Neuronal stem cell (in vitro differentiated cells): ENCODE measurements at regions not wholly inside any gene's neighbourhood (a gene's known extent, or its start where the extent isn't known, plus 50 kb on each side); places are given as distances from the start of the nearest gene placed in this dataset.

ENCODE experiments used
- DNase-seq: peaks from one replicate; pipeline ENCODE4 v3.0.0-alpha.2; 2013; ENCODE audit warnings: low spot score
- H2AFZ ChIP-seq: one replicate; pipeline ENCODE4 v1.6.1; 2013; ENCODE audit warnings: mild to moderate bottlenecking, low read length, inconsistent platforms
- H2AK5ac ChIP-seq: 2 replicates; pipeline ENCODE4 v1.6.1; 2013; ENCODE audit warnings: low read depth, mild to moderate bottlenecking, inconsistent platforms, low read length, moderate library complexity, mixed read lengths
- H2BK120ac ChIP-seq: 2 replicates; pipeline ENCODE4 v1.6.1; 2013; ENCODE audit warnings: low read depth, mild to moderate bottlenecking, inconsistent platforms, low read length, moderate library complexity, mixed read lengths
- H2BK12ac ChIP-seq: one replicate; pipeline ENCODE4 v1.6.1; 2013; ENCODE audit warnings: low read length, inconsistent platforms
- H2BK15ac ChIP-seq: 2 replicates; pipeline ENCODE4 v1.6.1; 2013; ENCODE audit warnings: mild to moderate bottlenecking, low read length, inconsistent platforms, mixed read lengths
- H2BK5ac ChIP-seq: one replicate; pipeline ENCODE4 v1.6.1; 2013; ENCODE audit warnings: inconsistent platforms, mild to moderate bottlenecking, low read length, moderate library complexity
- H3K14ac ChIP-seq: one replicate; pipeline ENCODE4 v1.6.1; 2013; ENCODE audit warnings: low read length, inconsistent platforms
- H3K18ac ChIP-seq: 2 replicates; pipeline ENCODE4 v1.6.1; 2013; ENCODE audit warnings: low read length, inconsistent platforms
- H3K23ac ChIP-seq: 2 replicates; pipeline ENCODE4 v1.6.1; 2013; ENCODE audit warnings: low read depth, mild to moderate bottlenecking, mixed read lengths, low read length, inconsistent platforms; ENCODE audit not compliant: poor library complexity
- H3K27ac ChIP-seq: replicated peaks from 3 replicates; pipeline ENCODE4 v1.5.1; 2013; ENCODE audit warnings: low read length, inconsistent platforms
- H3K27me3 ChIP-seq, 3 experiments: 2 replicates each; pipeline ENCODE4 v1.6.1; 2013; ENCODE audit warnings: low read length in 3 of 3, mild to moderate bottlenecking in 2 of 3, inconsistent platforms in 1 of 3, low read depth in 1 of 3, mixed read lengths in 1 of 3, moderate library complexity in 1 of 3; ENCODE audit not compliant: control insufficient read depth in 3 of 3, insufficient read depth in 3 of 3
- H3K36me3 ChIP-seq, 2 donors: replicated peaks in 1 of 2; 2 replicates each; pipeline ENCODE4 v1.6.1; 2013; ENCODE audit warnings: low read length in 2 of 2; ENCODE audit not compliant: control insufficient read depth in 2 of 2, insufficient read depth in 2 of 2
- H3K4ac ChIP-seq: 2 replicates; pipeline ENCODE4 v1.6.1; 2013; ENCODE audit warnings: inconsistent platforms, mild to moderate bottlenecking, low read length, moderate library complexity
- H3K4me1 ChIP-seq, 2 donors: 1 replicate in 1 of 2; 2 replicates in 1 of 2; pipeline ENCODE4 v1.6.1; 2013; ENCODE audit warnings: low read length in 2 of 2, low read depth in 1 of 2; ENCODE audit not compliant: control insufficient read depth in 2 of 2, insufficient read depth in 1 of 2
- H3K4me2 ChIP-seq: one replicate; pipeline ENCODE4 v1.6.1; 2013; ENCODE audit warnings: mild to moderate bottlenecking, low read length, inconsistent platforms; ENCODE audit not compliant: insufficient read depth, poor library complexity, severe bottlenecking
- H3K4me3 ChIP-seq, 2 donors: 2 replicates each; pipeline ENCODE4 v1.5.1; 2013; ENCODE audit warnings: low read length in 2 of 2, mild to moderate bottlenecking in 2 of 2, inconsistent platforms in 1 of 2, moderate library complexity in 1 of 2
- H3K79me1 ChIP-seq: one replicate; pipeline ENCODE4 v1.6.1; 2013; ENCODE audit warnings: low read depth, mild to moderate bottlenecking, inconsistent platforms, low read length, moderate library complexity
- H3K9ac ChIP-seq: one replicate; pipeline ENCODE4 v1.6.1; 2013; ENCODE audit warnings: mild to moderate bottlenecking, low read depth, low read length, inconsistent platforms; ENCODE audit not compliant: poor library complexity
- H3K9me3 ChIP-seq, 2 donors: replicated peaks in 1 of 2; 2 replicates each; pipeline versions ENCODE3 to v1.6.1; 2013; ENCODE audit warnings: low read length in 2 of 2, mild to moderate bottlenecking in 2 of 2, inconsistent platforms in 1 of 2, low read depth in 1 of 2, mixed read lengths in 1 of 2, moderate library complexity in 1 of 2; ENCODE audit not compliant: control insufficient read depth in 2 of 2, insufficient read depth in 1 of 2
- H4K8ac ChIP-seq: one replicate; pipeline ENCODE4 v1.6.1; 2013; ENCODE audit warnings: low read depth, mild to moderate bottlenecking, inconsistent platforms, low read length, moderate library complexity
- H4K91ac ChIP-seq: one replicate; pipeline ENCODE4 v1.6.1; 2013; ENCODE audit warnings: low read length, low read depth, mild to moderate bottlenecking, inconsistent platforms; ENCODE audit not compliant: poor library complexity
- WGBS, 2 donors: extraction: QIAGEN DNeasy Blood & Tissue Kit; methylation state at CpG; one replicate each; pipeline ENCODE4 v1.1.7; 2013; ENCODE audit warnings: missing lambda C conversion rate in 2 of 2, mixed read lengths in 1 of 2; ENCODE audit not compliant: insufficient read length in 2 of 2, insufficient replicate concordance in 1 of 2; ENCODE audit errors: extremely low coverage in 2 of 2; 5-methylcytosine and 5-hydroxymethylcytosine counted together

DNA sequence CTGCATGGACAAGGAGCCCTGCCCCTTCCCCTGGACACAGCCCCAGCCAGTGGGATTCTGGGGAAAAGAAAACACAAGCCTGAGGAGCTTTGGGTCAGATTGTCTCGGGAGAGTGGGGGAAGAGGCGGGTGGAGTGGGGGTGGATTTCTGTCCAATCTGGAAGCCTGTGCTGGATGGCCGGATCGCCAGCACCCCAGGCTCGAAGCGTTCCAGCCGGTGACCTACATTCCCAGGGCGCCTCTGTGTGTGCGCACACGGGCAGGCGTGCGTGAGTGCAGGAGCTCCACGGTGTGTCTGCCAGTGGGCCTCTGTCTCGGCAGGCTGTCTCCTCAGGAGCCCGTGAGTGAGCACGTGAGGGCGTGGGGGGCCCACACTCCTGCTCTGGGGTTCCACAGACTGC is 74.3 kb upstream of the DAB2IP start:
- H4K8ac ChIP-seq, result no peak overlapping the region
- no peak overlapping the region for H3K27ac ChIP-seq
- H2BK15ac ChIP-seq, result peak overlapping the region; percentile 91
- peak overlapping the region; percentile 13 for H2AK5ac ChIP-seq
- no peak overlapping the region for H2BK5ac ChIP-seq
- peak overlapping the region; percentile 91 for H3K18ac ChIP-seq
- no peak overlapping the region for H2BK120ac ChIP-seq
- H3K4me1 ChIP-seq, result peaks cover 11 to 28% of the 10 kb centered on the region in 2 donors
- H2AFZ ChIP-seq, result no peak overlapping the region
- DNase-seq, result no peak
- peaks cover 0 to 57% (median 0%) of the 10 kb centered on the region in 3 experiments for H3K27me3 ChIP-seq
- no CpG with 5 or more reads among the region's 17 CpGs for WGBS, 2 donors
- H3K4me2 ChIP-seq, result no peak overlapping the region
- no peak overlapping the region for H3K9ac ChIP-seq
- H3K9me3 ChIP-seq, result no peaks in the 10 kb centered on the region
- H3K14ac ChIP-seq, result no peak overlapping the region
- no peak overlapping the region for H3K4me3 ChIP-seq
- H3K4ac ChIP-seq, result no peak overlapping the region
- no peaks in the 10 kb centered on the region for H3K79me1 ChIP-seq
- H3K36me3 ChIP-seq, result no peaks in the 10 kb centered on the region
- H3K23ac ChIP-seq, result no peak overlapping the region
- H4K91ac ChIP-seq, result peak overlapping the region; percentile 30
- peak overlapping the region; percentile 76 for H2BK12ac ChIP-seq

- Histone ChIP-seq H3K4me1 (peaks cover 15 to 31% of the 10 kb centered on the region in 2 donors), H3K14ac (peak overlapping the region; percentile 66), H3K9ac (no peak overlapping the region), H3K4me3 (no peak overlapping the region), H2BK5ac (no peak overlapping the region), H4K8ac (no peak overlapping the region), H3K18ac (peak overlapping the region; percentile 91), H2BK15ac (peak overlapping the region; percentile 91), H3K27me3 (peaks cover 0 to 57% (median 0%) of the 10 kb centered on the region in 3 experiments), H2BK120ac (no peak overlapping the region), H3K9me3 (no peaks in the 10 kb centered on the region), H4K91ac (no peak overlapping the region), H3K27ac (no peak overlapping the region), H3K4ac (no peak overlapping the region), H2BK12ac (no peak overlapping the region), H3K4me2 (no peak overlapping the region), H3K79me1 (no peaks in the 10 kb centered on the region), H2AFZ (no peak overlapping the region), H2AK5ac (peak overlapping the region; percentile 88), H3K36me3 (no peaks in the 10 kb centered on the region), H3K23ac (peak overlapping the region; percentile 34)
- no peak for DNase-seq
- WGBS, 2 donors, result no CpG with 5 or more reads among the region's 7 CpGs
Observed at GRCh38 chr9:121577572-121577971, 73.9 kb upstream of the DAB2IP start.

DNA sequence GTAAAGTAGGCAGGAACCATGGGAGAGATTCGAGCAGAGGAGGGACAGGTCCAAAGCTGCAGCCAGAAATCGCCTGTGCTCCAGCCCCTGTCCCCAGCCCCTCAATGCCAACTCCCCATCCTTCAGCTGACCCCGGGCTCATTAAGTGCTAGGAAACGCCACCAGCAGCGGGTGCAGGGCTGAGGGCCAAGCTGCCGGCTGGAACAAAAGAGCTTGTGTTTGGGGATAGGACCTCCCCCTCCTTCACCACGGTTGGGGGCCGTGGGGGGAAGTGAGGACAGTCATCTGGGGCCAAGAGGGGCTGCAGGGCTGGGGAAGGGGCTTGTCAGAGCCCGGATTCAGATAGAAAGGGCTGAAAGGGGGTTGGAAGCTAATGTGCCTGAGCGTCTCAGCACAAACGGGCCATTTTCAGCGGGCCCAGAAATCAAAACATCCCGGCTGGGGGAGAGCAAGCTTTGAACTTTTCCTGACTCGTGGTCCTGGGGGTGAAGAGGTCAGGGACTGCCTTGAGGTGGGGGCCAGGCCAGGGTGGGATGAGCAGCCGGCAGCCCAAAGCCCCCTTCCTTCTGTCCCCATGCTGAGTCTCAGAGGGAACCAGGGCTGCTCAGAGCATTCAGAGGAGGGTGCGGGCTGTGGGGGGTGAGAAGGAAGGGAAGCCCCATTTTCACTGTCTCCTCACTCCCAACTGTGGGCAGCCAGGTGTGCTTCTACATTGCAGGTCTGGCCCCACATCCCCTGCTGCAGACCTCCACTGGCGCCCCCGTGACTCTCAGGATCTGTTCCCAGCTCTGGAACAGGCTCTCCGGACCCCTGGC is 69.4 kb upstream of the DAB2IP start:
- H4K91ac ChIP-seq, result no peak overlapping the region
- peak overlapping the region; percentile 56 for H2BK15ac ChIP-seq
- peaks cover 0 to 49% (median 0%) of the 10 kb centered on the region in 3 experiments for H3K27me3 ChIP-seq
- peaks cover 11 to 13% of the 10 kb centered on the region in 2 donors for H3K4me1 ChIP-seq
- no peak overlapping the region for H3K23ac ChIP-seq
- no peak overlapping the region for H3K14ac ChIP-seq
- H3K4me2 ChIP-seq, result no peak overlapping the region
- peak; percentile 30 for DNase-seq
- no peak overlapping the region for H3K9ac ChIP-seq
- peak overlapping the region; percentile 2 for H3K27ac ChIP-seq
- H3K4me3 ChIP-seq, result no peak overlapping the region
- H2AFZ ChIP-seq, result peak overlapping the region; percentile 91
- H2AK5ac ChIP-seq, result peak overlapping the region; percentile 42
- H3K18ac ChIP-seq, result peak overlapping the region; percentile 92
- H3K9me3 ChIP-seq, result no peaks in the 10 kb centered on the region
- no peaks in the 10 kb centered on the region for H3K36me3 ChIP-seq
- WGBS, 2 donors, result no CpG with 5 or more reads among the region's 19 CpGs
- no peak overlapping the region for H4K8ac ChIP-seq
- H2BK120ac ChIP-seq, result no peak overlapping the region
- no peaks in the 10 kb centered on the region for H3K79me1 ChIP-seq
- H2BK5ac ChIP-seq, result no peak overlapping the region
- H3K4ac ChIP-seq, result no peak overlapping the region
- no peak overlapping the region for H2BK12ac ChIP-seq

- Histone ChIP-seq H3K4me1 (peaks cover 11% of the 10 kb centered on the region in 2 donors), H3K9ac (no peak overlapping the region), H3K27ac (no peak overlapping the region), H3K4ac (no peak overlapping the region), H3K23ac (no peak overlapping the region), H3K36me3 (no peaks in the 10 kb centered on the region), H2AFZ (no peak overlapping the region), H3K9me3 (no peaks in the 10 kb centered on the region), H2BK5ac (no peak overlapping the region), H2BK15ac (peak overlapping the region; percentile 56), H2BK120ac (no peak overlapping the region), H3K18ac (peak overlapping the region; percentile 92), H4K8ac (no peak overlapping the region), H2AK5ac (peak overlapping the region; percentile 42), H2BK12ac (no peak overlapping the region), H3K79me1 (no peaks in the 10 kb centered on the region), H4K91ac (no peak overlapping the region), H3K4me3 (no peak overlapping the region), H3K4me2 (no peak overlapping the region), H3K14ac (no peak overlapping the region), H3K27me3 (peaks cover 0 to 48% (median 0%) of the 10 kb centered on the region in 3 experiments)
- DNase-seq, result no peak
- WGBS, 2 donors, result no CpG with 5 or more reads among the region's 7 CpGs
Observed at GRCh38 chr9:121582641-121583040, 68.8 kb upstream of the DAB2IP start.
